MCF 10A (cell line): ENCODE measurements at regions not wholly inside any gene's neighbourhood (a gene's known extent, or its start where the extent isn't known, plus 50 kb on each side); places are given as distances from the start of the nearest gene placed in this dataset.

Experiments
- BruUV-seq: library from RNA; stranded (reverse); fragments of 400-500 nt; replicated peaks from 2 replicates; lab custom pipeline; 2021; lab: Mats Ljungman, UMichigan
- CTCF ChIA-PET: fragments of 300-600 bp; sonication (Branson Sonifier 250); formaldehyde crosslinking; extraction: SDS; loops from one replicate; lab custom pipeline; 2021; ENCODE audit warnings: antibody characterized with exemption, inconsistent platforms; lab: Yijun Ruan, JAX
- POLR2A ChIA-PET: fragments of 300-600, 350-650 bp; sonication (Branson Sonifier 250); formaldehyde crosslinking; extraction: SDS; loops from one replicate; lab custom pipeline; 2020; ENCODE audit warnings: antibody characterized with exemption, inconsistent platforms; lab: Yijun Ruan, JAX
- DNase-seq: peaks from one replicate; pipeline ENCODE4 v3.0.0-alpha.2; 2018; ENCODE audit not compliant: unreplicated experiment
- H3K27ac Mint-ChIP-seq: one replicate; pipeline ENCODE4 v1.8.0; 2022; ENCODE audit warnings: mild to moderate bottlenecking, low read depth, mixed read lengths; ENCODE audit not compliant: unreplicated experiment
- H3K27me3 Mint-ChIP-seq: one replicate; pipeline ENCODE4 v1.8.0; 2022; ENCODE audit warnings: mixed read lengths; ENCODE audit not compliant: insufficient read depth, unreplicated experiment
- H3K36me3 Mint-ChIP-seq: one replicate; pipeline ENCODE4 v1.8.0; 2022; ENCODE audit warnings: mild to moderate bottlenecking, moderate library complexity, mixed read lengths; ENCODE audit not compliant: insufficient read depth, unreplicated experiment
- H3K4me1 Mint-ChIP-seq: one replicate; pipeline ENCODE4 v1.8.0; 2022; ENCODE audit warnings: mixed read lengths; ENCODE audit not compliant: insufficient read depth, unreplicated experiment
- H3K4me3 Mint-ChIP-seq: one replicate; pipeline ENCODE4 v1.8.0; 2022; ENCODE audit warnings: mild to moderate bottlenecking, moderate library complexity, mixed read lengths; ENCODE audit not compliant: unreplicated experiment
- H3K9me3 Mint-ChIP-seq: one replicate; pipeline ENCODE4 v1.8.0; 2022; ENCODE audit warnings: mixed read lengths; ENCODE audit not compliant: unreplicated experiment
- intact Hi-C: fragments of 100-400 bp; cut with micrococcal nuclease; formaldehyde crosslinking; loops from 2 replicates; pipeline ENCODE4 v1.14.1; 2022
- TF ChIP-seq, protein P1 (sequence below): fragments of 200-600 bp; IDR thresholded peaks from one replicate; pipeline ENCODE4 v1.8.0; 2022; ENCODE audit warnings: antibody characterized with exemption, mild to moderate bottlenecking; ENCODE audit not compliant: unreplicated experiment

DNA sequence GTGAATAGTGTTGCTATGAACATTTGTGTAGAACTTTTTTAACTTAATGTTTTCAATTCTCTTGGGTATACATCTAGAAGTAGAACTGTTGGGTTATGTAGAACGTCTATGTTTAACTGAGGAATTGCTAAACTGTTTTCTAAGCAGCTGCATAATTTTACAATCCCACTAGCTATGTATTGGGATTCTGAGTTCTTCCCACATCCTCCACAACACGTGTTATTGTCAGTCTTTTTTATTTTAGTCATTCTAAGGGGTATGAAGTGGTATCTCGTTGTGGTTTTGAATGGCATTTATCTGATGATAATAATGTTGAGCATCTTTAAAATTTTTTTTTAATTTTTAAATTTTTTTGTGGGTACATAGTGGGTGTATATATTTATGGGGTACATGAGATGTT is 55.0 kb upstream of the NPHP3 start:
- TF ChIP-seq, protein P1, sequence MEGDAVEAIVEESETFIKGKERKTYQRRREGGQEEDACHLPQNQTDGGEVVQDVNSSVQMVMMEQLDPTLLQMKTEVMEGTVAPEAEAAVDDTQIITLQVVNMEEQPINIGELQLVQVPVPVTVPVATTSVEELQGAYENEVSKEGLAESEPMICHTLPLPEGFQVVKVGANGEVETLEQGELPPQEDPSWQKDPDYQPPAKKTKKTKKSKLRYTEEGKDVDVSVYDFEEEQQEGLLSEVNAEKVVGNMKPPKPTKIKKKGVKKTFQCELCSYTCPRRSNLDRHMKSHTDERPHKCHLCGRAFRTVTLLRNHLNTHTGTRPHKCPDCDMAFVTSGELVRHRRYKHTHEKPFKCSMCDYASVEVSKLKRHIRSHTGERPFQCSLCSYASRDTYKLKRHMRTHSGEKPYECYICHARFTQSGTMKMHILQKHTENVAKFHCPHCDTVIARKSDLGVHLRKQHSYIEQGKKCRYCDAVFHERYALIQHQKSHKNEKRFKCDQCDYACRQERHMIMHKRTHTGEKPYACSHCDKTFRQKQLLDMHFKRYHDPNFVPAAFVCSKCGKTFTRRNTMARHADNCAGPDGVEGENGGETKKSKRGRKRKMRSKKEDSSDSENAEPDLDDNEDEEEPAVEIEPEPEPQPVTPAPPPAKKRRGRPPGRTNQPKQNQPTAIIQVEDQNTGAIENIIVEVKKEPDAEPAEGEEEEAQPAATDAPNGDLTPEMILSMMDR, result no peak
- H3K9me3 Mint-ChIP-seq, result no peaks in the 10 kb centered on the region
- DNase-seq, result no peak
- intact Hi-C loops, result no loop called here
- H3K36me3 Mint-ChIP-seq, result no peaks in the 10 kb centered on the region
- no peaks in the 10 kb centered on the region for H3K4me1 Mint-ChIP-seq
- H3K27ac Mint-ChIP-seq, result no peak overlapping the region
- BruUV-seq, result no TSS peak
- no peak overlapping the region for H3K4me3 Mint-ChIP-seq
- ChIA-PET POLR2A (no interaction called here), CTCF (interaction anchor here (1.5 kb wide), 1 partner anchor 51 kb away, joined by 5 read pairs; no protein-coding TSS in a partner anchor)
- H3K27me3 Mint-ChIP-seq, result no peaks in the 10 kb centered on the region

DNA sequence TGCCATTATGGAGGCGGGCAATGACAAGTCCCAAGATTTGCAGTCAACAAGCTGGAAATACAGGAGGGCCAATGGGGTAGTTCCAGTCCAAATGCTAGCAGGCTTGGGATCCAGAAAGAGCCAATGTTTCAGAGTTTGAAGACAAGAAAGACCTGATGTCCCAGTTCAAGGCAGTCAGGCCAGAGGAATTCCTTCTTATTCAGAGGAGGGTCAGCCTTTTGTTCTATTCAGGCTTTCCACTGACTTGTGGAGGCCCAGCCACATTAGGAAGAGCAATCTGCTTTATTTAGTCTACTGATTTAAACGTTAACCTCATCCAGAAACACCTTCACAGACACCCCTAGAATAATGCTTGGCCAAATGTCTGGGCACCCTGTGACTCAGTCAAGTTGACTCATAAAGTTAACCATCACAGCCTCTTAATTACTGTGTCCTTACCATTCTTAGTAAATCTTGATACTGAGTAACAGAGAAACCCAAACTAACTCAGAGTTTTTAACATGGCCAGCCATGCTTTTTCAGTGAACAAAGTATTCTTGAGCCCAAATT is 50.9 kb upstream of the NPHP3 start:
- intact Hi-C loops, result no loop called here
- CTCF ChIA-PET, result no interaction called here
- POLR2A ChIA-PET, result no interaction called here
- H3K27me3 Mint-ChIP-seq, result peaks cover 11% of the 10 kb centered on the region
- no peaks in the 10 kb centered on the region for H3K4me1 Mint-ChIP-seq
- no peaks in the 10 kb centered on the region for H3K36me3 Mint-ChIP-seq
- DNase-seq, result no peak
- H3K4me3 Mint-ChIP-seq, result no peak overlapping the region
- H3K27ac Mint-ChIP-seq, result no peak overlapping the region
- H3K9me3 Mint-ChIP-seq, result no peaks in the 10 kb centered on the region
- TF ChIP-seq, protein P1, result no peak
- BruUV-seq, result no TSS peak

DNA sequence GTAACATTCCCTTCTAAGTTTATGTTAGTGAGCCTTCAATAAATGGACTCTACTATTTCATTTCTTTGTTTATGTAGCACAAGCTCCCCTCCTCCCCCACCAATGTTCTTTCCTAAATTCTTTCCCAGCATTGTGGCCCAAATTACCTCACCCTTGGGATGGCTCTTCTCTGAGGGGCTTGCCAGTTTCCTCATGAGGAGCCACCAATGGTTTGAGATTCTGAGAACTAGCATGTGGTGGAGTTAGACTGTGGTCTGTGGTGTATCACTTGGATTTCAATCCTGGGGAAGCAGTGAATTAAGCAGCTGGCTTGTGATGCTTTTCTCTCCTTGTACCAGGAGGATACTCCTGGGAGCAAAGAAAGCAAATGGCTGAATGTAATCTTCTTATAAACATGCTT is 50.0 kb upstream of the NPHP3 start:
- no TSS peak for BruUV-seq
- TF ChIP-seq, protein P1, result no peak
- H3K27me3 Mint-ChIP-seq, result peaks cover 11% of the 10 kb centered on the region
- no peaks in the 10 kb centered on the region for H3K4me1 Mint-ChIP-seq
- H3K36me3 Mint-ChIP-seq, result no peaks in the 10 kb centered on the region
- no peak for DNase-seq
- POLR2A ChIA-PET, result no interaction called here
- no peaks in the 10 kb centered on the region for H3K9me3 Mint-ChIP-seq
- no peak overlapping the region for H3K27ac Mint-ChIP-seq
- no peak overlapping the region for H3K4me3 Mint-ChIP-seq
- intact Hi-C loops, result no loop called here
- CTCF ChIA-PET, result no interaction called here
